Activated CD8-positive, alpha-beta T cell treated with anti-CD3 and anti-CD28 coated beads, Interleukin-2, amount 10 ng/mL, durations not matched to agents 7 days and 5 days (primary cell): ENCODE measurements at regions not wholly inside any gene's neighbourhood (a gene's known extent, or its start where the extent isn't known, plus 50 kb on each side); places are given as distances from the start of the nearest gene placed in this dataset.

Source experiments
- ATAC-seq: fragments of 150-1000 bp; cut with Tn5 transposase; one replicate; pipeline ENCODE4 v1.10.0; 2021; ENCODE audit warnings: moderate library complexity
- CTCF ChIA-PET: fragments of 350-600 bp; sonication (Branson Sonifier 250); formaldehyde crosslinking; loops from one replicate; lab custom pipeline; 2021; ENCODE audit warnings: antibody characterized with exemption; lab: Charles Lee
- POLR2A ChIA-PET: fragments of 350-600 bp; sonication (Branson Sonifier 250); formaldehyde crosslinking; loops from one replicate; lab custom pipeline; 2021; ENCODE audit warnings: antibody characterized with exemption; lab: Charles Lee
- DNase-seq: peaks from one replicate; pipeline ENCODE4 v3.0.0-alpha.2; 2020
- H3K27ac Mint-ChIP-seq: one replicate; pipeline ENCODE4 v1.8.0; 2021; ENCODE audit warnings: mild to moderate bottlenecking, mixed read lengths
- H3K27me3 Mint-ChIP-seq: one replicate; pipeline ENCODE4 v1.8.0; 2021; ENCODE audit warnings: low read depth, mixed read lengths
- H3K36me3 Mint-ChIP-seq: one replicate; pipeline ENCODE4 v1.8.0; 2021; ENCODE audit warnings: low read depth, mixed read lengths
- H3K4me1 Mint-ChIP-seq: one replicate; pipeline ENCODE4 v1.8.0; 2021; ENCODE audit warnings: low read depth, mixed read lengths
- H3K4me3 Mint-ChIP-seq: one replicate; pipeline ENCODE4 v1.8.0; 2021; ENCODE audit warnings: mild to moderate bottlenecking, mixed read lengths
- H3K9me3 Mint-ChIP-seq: one replicate; pipeline ENCODE4 v1.8.0; 2022; ENCODE audit warnings: mixed read lengths; ENCODE audit not compliant: insufficient read depth

DNA sequence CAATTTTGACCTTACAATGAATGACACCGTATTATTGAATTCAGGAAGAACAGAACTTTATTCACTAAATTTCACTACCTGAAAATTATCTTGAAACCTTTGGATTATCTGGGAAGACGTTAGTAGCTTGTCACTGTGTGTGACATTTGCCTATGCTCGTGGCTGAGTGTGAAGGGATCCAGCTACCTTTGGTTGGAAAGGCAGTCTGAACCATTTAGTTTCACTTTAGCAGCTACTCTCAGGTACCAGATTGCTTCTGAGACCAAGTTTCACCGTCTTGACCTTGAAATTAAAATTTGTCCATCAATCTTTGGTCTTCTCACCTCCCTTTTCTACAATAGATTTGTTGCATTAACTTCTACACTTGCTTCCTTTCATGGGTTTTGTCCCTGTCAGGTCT is 637.5 kb downstream of the MBD2 start:
- H3K9me3 Mint-ChIP-seq = no peaks in the 10 kb centered on the region
- ATAC-seq = no peak
- CTCF ChIA-PET = no interaction called here

More for the DNA sequence above, 637.5 kb downstream of the MBD2 start:
- Mint-ChIP-seq H3K4me3 (no peak overlapping the region), H3K36me3 (no peaks in the 10 kb centered on the region), H3K27ac (no peak overlapping the region), H3K4me1 (no peaks in the 10 kb centered on the region), H3K27me3 (no peaks in the 10 kb centered on the region)
- POLR2A ChIA-PET = no interaction called here
- DNase-seq = no peak
